Uterus (tissue), 3 donors: ENCODE measurements at regions not wholly inside any gene's neighbourhood (a gene's known extent, or its start where the extent isn't known, plus 50 kb on each side); places are given as distances from the start of the nearest gene placed in this dataset.

Experiments
- DNase-seq, 2 donors: peaks; one replicate each; pipeline ENCODE4 v3.0.0-alpha.2; 2019 to 2020
- H3K27ac ChIP-seq, 2 donors: fragments of 200-600 bp; sonication (generic); 1 replicate in 1 of 2; 2 replicates in 1 of 2; pipeline ENCODE4 v1.5.1; 2016 to 2018
- H3K27me3 ChIP-seq, 2 donors: fragments of 200-600 bp; sonication (generic); one replicate each; pipeline ENCODE4 v1.5.1; 2018 to 2019; ENCODE audit warnings: control low read depth in 1 of 2
- H3K36me3 ChIP-seq, 2 donors: fragments of 200-600 bp; sonication (generic); one replicate each; pipeline ENCODE4 v1.5.1; 2019; ENCODE audit warnings: control low read depth in 1 of 2
- H3K4me1 ChIP-seq, 2 donors: fragments of 200-600 bp; sonication (generic); one replicate each; pipeline ENCODE4 v1.5.1; 2018 to 2019; ENCODE audit warnings: control low read depth in 1 of 2
- H3K4me3 ChIP-seq, 2 donors: fragments of 200-600 bp; sonication (generic); 1 replicate in 1 of 2; 2 replicates in 1 of 2; pipeline ENCODE4 v1.5.1; 2018 to 2019; ENCODE audit warnings: mild to moderate bottlenecking in 1 of 2
- H3K9me3 ChIP-seq, 2 donors: fragments of 200-600 bp; sonication (generic); one replicate each; pipeline ENCODE4 v1.5.1; 2019; ENCODE audit warnings: control low read depth in 1 of 2
- POLR2A ChIP-seq, 2 donors: fragments of 450-650 bp; IDR thresholded peaks; one replicate each; pipeline ENCODE4 v1.6.1; 2016; ENCODE audit warnings: antibody characterized with exemption in 2 of 2, mild to moderate bottlenecking in 1 of 2, moderate library complexity in 1 of 2
- intact Hi-C: fragments of 100-400 bp; cut with DNase I; formaldehyde crosslinking; loops from one replicate; pipeline ENCODE4 v1.15.1; 2023; ENCODE audit warnings: low total_unique reads
- TF ChIP-seq, protein P1 (sequence below), 4 experiments: fragments of 200-600 bp in 2 of 4; fragments of 450-650 bp in 2 of 4; sonication (generic) in 2 of 4; IDR thresholded peaks; one replicate each; pipeline ENCODE4 v1.5.1; 2016 to 2019; ENCODE audit warnings: antibody characterized with exemption in 4 of 4, mild to moderate bottlenecking in 2 of 4, moderate library complexity in 1 of 4
- donor health status: DM: yes; HTN: yes; CAD: no.

DNA sequence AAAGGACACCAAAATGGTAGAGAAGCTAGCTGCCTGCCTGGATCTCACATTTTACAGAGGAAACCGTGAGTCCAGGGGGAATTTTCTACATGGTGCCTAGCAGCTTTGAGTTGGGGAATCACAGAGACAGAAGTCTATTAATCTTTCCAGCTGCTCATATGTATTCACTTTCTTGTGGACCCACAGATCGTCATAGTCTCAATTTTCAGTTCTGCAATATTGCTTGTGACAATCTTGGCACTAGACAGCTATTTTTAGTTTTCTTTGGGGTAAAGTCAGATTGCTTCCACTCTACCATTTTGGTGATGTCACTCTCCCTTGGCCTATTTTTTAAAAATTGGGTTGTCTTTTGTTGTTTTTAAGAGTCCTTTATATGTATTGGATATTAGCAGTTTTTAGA, 233.4 kb upstream of the STK26 start:
- Histone ChIP-seq H3K4me3 (no peak overlapping the region), H3K4me1 (no peaks in the 10 kb centered on the region), H3K36me3 (no peaks in the 10 kb centered on the region), H3K9me3 (no peaks in the 10 kb centered on the region), H3K27me3 (no peaks in the 10 kb centered on the region), H3K27ac (no peak overlapping the region)
- intact Hi-C loops = no loop called here
- TF ChIP-seq POLR2A (IDR thresholded peaks at IDR 0.05) = no peak
- DNase-seq = no peak

DNA sequence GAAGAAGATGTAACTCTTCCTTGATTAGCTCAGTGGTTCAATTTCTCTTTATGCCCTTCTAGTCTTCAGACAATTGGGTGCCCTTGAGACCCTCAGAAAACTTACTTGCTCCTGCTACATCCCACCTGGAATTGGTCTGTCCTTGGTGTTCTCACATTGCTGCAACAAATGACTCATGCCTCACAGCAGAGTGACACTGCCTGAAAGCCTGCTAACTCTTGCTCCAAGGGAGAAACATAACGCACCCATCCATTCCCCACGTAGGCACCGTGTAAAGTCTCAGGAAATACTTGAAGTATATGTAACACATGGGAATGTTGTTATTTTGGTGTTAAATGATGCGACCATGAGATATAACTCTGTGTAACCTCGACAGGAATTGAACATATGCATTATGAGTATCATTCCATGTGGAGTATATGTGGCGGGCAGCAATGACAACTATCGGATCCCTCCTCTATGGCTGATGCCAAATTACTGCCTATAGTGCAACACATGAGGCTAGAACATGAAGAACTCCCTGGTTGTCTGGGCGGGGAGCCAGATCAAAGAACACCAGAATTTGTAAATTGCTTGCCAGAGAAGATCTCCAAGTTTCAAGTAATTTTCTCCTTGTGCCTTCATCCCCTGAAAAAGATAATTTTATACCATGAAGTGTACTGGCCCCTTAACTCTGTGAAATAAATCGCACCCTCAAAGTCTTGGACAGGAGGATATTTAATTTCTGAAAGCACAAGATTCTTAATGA, 231.3 kb upstream of the STK26 start:
- TF ChIP-seq POLR2A (IDR thresholded peaks at IDR 0.05) = no peak
- TF ChIP-seq, protein P1, sequence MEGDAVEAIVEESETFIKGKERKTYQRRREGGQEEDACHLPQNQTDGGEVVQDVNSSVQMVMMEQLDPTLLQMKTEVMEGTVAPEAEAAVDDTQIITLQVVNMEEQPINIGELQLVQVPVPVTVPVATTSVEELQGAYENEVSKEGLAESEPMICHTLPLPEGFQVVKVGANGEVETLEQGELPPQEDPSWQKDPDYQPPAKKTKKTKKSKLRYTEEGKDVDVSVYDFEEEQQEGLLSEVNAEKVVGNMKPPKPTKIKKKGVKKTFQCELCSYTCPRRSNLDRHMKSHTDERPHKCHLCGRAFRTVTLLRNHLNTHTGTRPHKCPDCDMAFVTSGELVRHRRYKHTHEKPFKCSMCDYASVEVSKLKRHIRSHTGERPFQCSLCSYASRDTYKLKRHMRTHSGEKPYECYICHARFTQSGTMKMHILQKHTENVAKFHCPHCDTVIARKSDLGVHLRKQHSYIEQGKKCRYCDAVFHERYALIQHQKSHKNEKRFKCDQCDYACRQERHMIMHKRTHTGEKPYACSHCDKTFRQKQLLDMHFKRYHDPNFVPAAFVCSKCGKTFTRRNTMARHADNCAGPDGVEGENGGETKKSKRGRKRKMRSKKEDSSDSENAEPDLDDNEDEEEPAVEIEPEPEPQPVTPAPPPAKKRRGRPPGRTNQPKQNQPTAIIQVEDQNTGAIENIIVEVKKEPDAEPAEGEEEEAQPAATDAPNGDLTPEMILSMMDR (IDR thresholded peaks at IDR 0.05) = no peak
- Histone ChIP-seq H3K4me1 (no peaks in the 10 kb centered on the region), H3K27me3 (no peaks in the 10 kb centered on the region), H3K9me3 (no peaks in the 10 kb centered on the region), H3K4me3 (peak overlapping the region; percentile 19 to 40), H3K36me3 (no peaks in the 10 kb centered on the region), H3K27ac (peak overlapping the region in 1 of 2 donors; percentile 63)
- DNase-seq = no peak
- intact Hi-C loops = no loop called here

DNA sequence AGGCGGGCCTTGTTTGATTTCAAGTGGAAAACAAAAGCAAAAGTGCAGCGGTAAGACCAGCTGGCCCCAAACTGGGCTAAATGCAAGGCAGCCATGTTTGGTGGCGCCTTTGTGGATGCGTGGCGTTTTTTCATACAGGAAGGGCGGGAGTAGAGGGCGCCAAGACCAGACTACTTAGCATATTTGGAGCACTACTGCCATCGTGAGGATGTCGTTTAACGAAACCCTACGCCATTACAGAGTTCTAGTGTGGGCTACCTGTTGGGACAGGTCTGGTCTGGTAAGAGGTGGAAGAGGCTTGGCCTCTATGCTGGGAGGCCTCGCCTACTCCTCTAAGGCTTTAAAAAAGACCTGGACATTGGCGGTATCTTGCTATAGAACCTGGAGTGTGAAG, 230.7 kb upstream of the STK26 start:
- Histone ChIP-seq H3K27me3 (no peaks in the 10 kb centered on the region), H3K27ac (peak overlapping the region; percentile 80 to 88), H3K4me1 (no peaks in the 10 kb centered on the region), H3K36me3 (no peaks in the 10 kb centered on the region), H3K9me3 (no peaks in the 10 kb centered on the region), H3K4me3 (peak overlapping the region; percentile 32 to 40)
- intact Hi-C loops = no loop called here
- TF ChIP-seq POLR2A (IDR thresholded peaks at IDR 0.05) = no peak
- TF ChIP-seq, protein P1 (IDR thresholded peaks at IDR 0.05) = peak; percentile 35 to 73 (median 54)
- DNase-seq = peak; percentile 90 to 91

DNA sequence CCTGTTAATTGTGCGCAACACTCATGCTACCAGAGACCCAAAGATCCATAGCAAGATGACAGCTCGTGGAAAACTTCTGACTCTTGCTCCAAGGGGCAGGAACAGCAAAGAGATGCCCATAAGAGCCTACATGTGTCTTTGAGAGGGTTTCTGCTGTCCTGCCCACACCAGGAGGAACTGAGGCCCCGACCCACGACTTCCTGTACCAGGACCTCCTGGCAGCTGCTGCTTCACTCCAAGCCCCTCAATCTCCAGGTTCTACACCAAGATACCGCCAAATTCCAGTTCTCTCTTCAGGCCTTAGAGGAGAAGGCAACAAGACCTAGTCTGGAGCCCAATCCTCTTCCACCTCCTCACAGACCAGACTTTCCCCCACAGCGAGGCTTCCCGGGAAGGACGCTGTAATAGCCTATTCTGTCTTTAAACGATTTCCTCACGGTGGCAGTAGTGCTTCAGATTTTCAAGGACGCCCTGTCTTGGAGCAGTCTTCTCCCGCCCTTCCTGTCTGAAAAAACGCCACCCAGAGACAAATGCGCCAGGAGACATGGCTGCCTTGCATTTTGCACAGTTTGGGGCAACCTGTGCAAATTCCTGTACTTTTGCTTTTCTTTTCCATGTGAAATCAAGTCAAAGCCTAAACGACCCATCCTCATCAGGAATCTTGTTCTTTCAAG, 230.2 kb upstream of the STK26 start:
- Histone ChIP-seq H3K27me3 (no peaks in the 10 kb centered on the region), H3K27ac (peak overlapping the region; percentile 80 to 88), H3K4me1 (no peaks in the 10 kb centered on the region), H3K9me3 (no peaks in the 10 kb centered on the region), H3K36me3 (no peaks in the 10 kb centered on the region), H3K4me3 (peak overlapping the region; percentile 32 to 40)
- TF ChIP-seq, protein P1 (IDR thresholded peaks at IDR 0.05) = peak; percentile 22 to 67 (median 44)
- no peak for TF ChIP-seq POLR2A (IDR thresholded peaks at IDR 0.05)
- DNase-seq = peak; percentile 89 to 91
- intact Hi-C loops = no loop called here

DNA sequence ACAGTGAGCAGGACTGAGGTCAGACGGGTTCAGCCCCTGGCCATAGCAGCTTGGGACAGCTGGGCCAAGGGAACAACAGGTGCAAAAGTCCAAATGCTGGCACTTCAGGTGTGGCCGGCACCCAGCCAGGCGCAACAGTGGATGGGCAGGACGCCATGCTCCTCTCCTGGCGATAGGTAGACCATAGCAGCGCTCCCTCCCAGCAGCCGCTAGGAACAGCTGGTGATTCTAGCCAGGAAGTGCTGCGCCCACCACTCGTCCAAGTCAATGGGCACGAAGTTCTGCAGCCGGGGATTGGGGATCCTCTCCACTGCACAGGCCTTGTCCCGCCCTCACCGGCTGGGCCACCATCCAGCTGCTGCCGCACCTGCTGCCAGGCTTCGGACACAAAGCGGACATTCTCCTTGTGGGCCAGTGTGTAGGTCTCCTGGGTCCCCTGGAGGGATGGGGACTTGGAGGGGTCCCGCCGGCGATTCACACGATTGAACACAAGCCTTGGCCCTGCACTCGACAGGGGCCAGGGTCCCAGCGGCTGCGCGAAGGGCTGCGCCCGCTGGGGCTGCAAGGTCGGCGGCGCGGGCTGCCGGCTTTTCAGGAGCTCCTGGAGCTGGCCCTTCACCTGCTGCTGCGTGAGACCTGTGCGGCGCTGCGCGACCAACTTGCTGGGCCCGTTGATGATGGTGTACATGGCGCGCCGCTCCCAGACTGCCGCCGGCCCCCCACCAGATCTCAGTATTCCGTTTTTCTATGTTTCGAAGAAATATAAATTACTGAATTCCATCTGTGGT, 227.5 kb upstream of the STK26 start:
- TF ChIP-seq, protein P1 (IDR thresholded peaks at IDR 0.05) = no peak
- no peak for TF ChIP-seq POLR2A (IDR thresholded peaks at IDR 0.05)
- Histone ChIP-seq H3K4me1 (no peaks in the 10 kb centered on the region), H3K4me3 (no peak overlapping the region), H3K27ac (no peak overlapping the region), H3K36me3 (no peaks in the 10 kb centered on the region), H3K27me3 (no peaks in the 10 kb centered on the region), H3K9me3 (no peaks in the 10 kb centered on the region)
- intact Hi-C loops = no loop called here
- DNase-seq = no peak
